Thyroid gland (tissue), 4 donors: ENCODE measurements at regions not wholly inside any gene's neighbourhood (a gene's known extent, or its start where the extent isn't known, plus 50 kb on each side); places are given as distances from the start of the nearest gene placed in this dataset.

Experiments used
- DNase-seq, 2 donors: peaks; one replicate each; pipeline ENCODE4 v3.0.0-alpha.2; 2019
- H3K27ac ChIP-seq, 3 donors: fragments of 200-600 bp; sonication (generic); 1 replicate in 2 of 3; 2 replicates in 1 of 3; pipeline ENCODE4 v1.5.1; 2016 to 2019; ENCODE audit warnings: mild to moderate bottlenecking in 1 of 3, moderate library complexity in 1 of 3
- H3K27me3 ChIP-seq: fragments of 200-600 bp; sonication (generic); one replicate; pipeline ENCODE4 v1.5.1; 2019
- H3K36me3 ChIP-seq, 2 donors: fragments of 200-600 bp; sonication (generic); one replicate each; pipeline ENCODE4 v1.5.1; 2016 to 2019
- H3K4me1 ChIP-seq, 2 donors: fragments of 200-600 bp; sonication (generic); one replicate each; pipeline ENCODE4 v1.5.1; 2017 to 2019
- H3K4me3 ChIP-seq, 3 donors: fragments of 200-600 bp; sonication (generic); replicated peaks in 1 of 3; 1 replicate in 2 of 3; 2 replicates in 1 of 3; pipeline ENCODE4 v1.5.1; 2016; ENCODE audit warnings: mild to moderate bottlenecking in 1 of 3
- H3K9me3 ChIP-seq: fragments of 200-600 bp; sonication (generic); one replicate; pipeline ENCODE4 v1.5.1; 2017
- CTCF ChIP-seq, 6 experiments: fragments of 200-600 bp in 3 of 6; fragments of 450-650 bp in 3 of 6; sonication (generic) in 3 of 6; IDR thresholded peaks; one replicate each; pipeline ENCODE4 v1.5.1; 2016 to 2019; ENCODE audit warnings: antibody characterized with exemption in 6 of 6, mild to moderate bottlenecking in 2 of 6, inconsistent platforms in 1 of 6, moderate library complexity in 1 of 6
- POLR2A ChIP-seq, 2 donors: fragments of 450-650 bp; IDR thresholded peaks; one replicate each; pipeline ENCODE4 v1.6.1; 2017; ENCODE audit warnings: antibody characterized with exemption in 2 of 2, mild to moderate bottlenecking in 2 of 2, moderate library complexity in 1 of 2
- WGBS, 2 donors: methylation state at CpG; one replicate each; pipeline ENCODE4 v1.1.5; 2017; 5-methylcytosine and 5-hydroxymethylcytosine counted together
- intact Hi-C: fragments of 100-400 bp; cut with DNase I; formaldehyde crosslinking; loops from one replicate; pipeline ENCODE4 v1.15.1; 2023

GRCh38 chr2:23289671-23290070 is 95.3 kb upstream of the KLHL29 start:
- H3K4me3 ChIP-seq, result no peak overlapping the region
- 74 to 83% methylated on average over 2 of the region's 2 CpGs for WGBS, 2 donors

GRCh38 chr2:23291239-23291638 is 93.7 kb upstream of the KLHL29 start:
- DNase-seq, result no peak
- Histone ChIP-seq H3K27ac (no peak overlapping the region), H3K27me3 (no peaks in the 10 kb centered on the region), H3K9me3 (no peaks in the 10 kb centered on the region), H3K4me3 (no peak overlapping the region), H3K4me1 (peaks cover 0 to 7% of the 10 kb centered on the region in 2 donors), H3K36me3 (no peaks in the 10 kb centered on the region)
- no peak for TF ChIP-seq CTCF (IDR thresholded peaks at IDR 0.05)
- no peak for TF ChIP-seq POLR2A (IDR thresholded peaks at IDR 0.05)
- intact Hi-C loops, result no loop called here
- 52 to 63% methylated on average over 2 of the region's 2 CpGs for WGBS, 2 donors

More at GRCh38 chr2:23289671-23290070, 95.3 kb upstream of the KLHL29 start:
- Histone ChIP-seq H3K36me3 (no peaks in the 10 kb centered on the region), H3K27me3 (no peaks in the 10 kb centered on the region), H3K4me1 (peaks cover 0 to 7% of the 10 kb centered on the region in 2 donors), H3K9me3 (no peaks in the 10 kb centered on the region), H3K27ac (no peak overlapping the region)
- intact Hi-C loops, result no loop called here
- DNase-seq, result no peak
- TF ChIP-seq POLR2A (IDR thresholded peaks at IDR 0.05) (no peak), CTCF (IDR thresholded peaks at IDR 0.05) (no peak)

- DNase-seq, result no peak
- H3K36me3 ChIP-seq, result no peaks in the 10 kb centered on the region
- WGBS, 2 donors, result 92 to 93% methylated on average over 3 of the region's 3 CpGs
- H3K9me3 ChIP-seq, result no peaks in the 10 kb centered on the region
- H3K27me3 ChIP-seq, result no peaks in the 10 kb centered on the region
- TF ChIP-seq POLR2A (IDR thresholded peaks at IDR 0.05), result no peak
- TF ChIP-seq CTCF (IDR thresholded peaks at IDR 0.05), result no peak
- H3K27ac ChIP-seq, result no peak overlapping the region
- intact Hi-C loops, result no loop called here
- H3K4me3 ChIP-seq, result no peak overlapping the region
- H3K4me1 ChIP-seq, result peaks cover 0 to 7% of the 10 kb centered on the region in 2 donors
Measured at GRCh38 chr2:23292024-23292423, 93.0 kb upstream of the KLHL29 start.

GRCh38 chr2:23293063-23293462 is 91.9 kb upstream of the KLHL29 start:
- Histone ChIP-seq H3K27ac (no peak overlapping the region), H3K9me3 (no peaks in the 10 kb centered on the region), H3K27me3 (no peaks in the 10 kb centered on the region), H3K4me1 (peaks cover 0 to 4% of the 10 kb centered on the region in 2 donors), H3K36me3 (no peaks in the 10 kb centered on the region), H3K4me3 (no peak overlapping the region)
- DNase-seq, result peak in 1 of 2 donors; percentile 3
- intact Hi-C loops, result no loop called here
- TF ChIP-seq POLR2A (IDR thresholded peaks at IDR 0.05) (no peak), CTCF (IDR thresholded peaks at IDR 0.05) (no peak)
- 54 to 71% methylated on average over 6 of the region's 6 CpGs for WGBS, 2 donors

GRCh38 chr2:23293731-23294130 is 91.2 kb upstream of the KLHL29 start:
- intact Hi-C loops, result no loop called here
- DNase-seq, result no peak
- H3K4me1 ChIP-seq, result peaks cover 0 to 4% of the 10 kb centered on the region in 2 donors
- no peak overlapping the region for H3K4me3 ChIP-seq
- TF ChIP-seq POLR2A (IDR thresholded peaks at IDR 0.05) (no peak), CTCF (IDR thresholded peaks at IDR 0.05) (no peak)
- WGBS, 2 donors, result 38 to 40% methylated on average over 7 of the region's 7 CpGs
- H3K36me3 ChIP-seq, result no peaks in the 10 kb centered on the region
- no peaks in the 10 kb centered on the region for H3K27me3 ChIP-seq
- H3K9me3 ChIP-seq, result no peaks in the 10 kb centered on the region
- no peak overlapping the region for H3K27ac ChIP-seq
